Mucosa of rectum (tissue), 2 donors: ENCODE measurements at regions not wholly inside any gene's neighbourhood (a gene's known extent, or its start where the extent isn't known, plus 50 kb on each side); places are given as distances from the start of the nearest gene placed in this dataset.

ENCODE experiments used
- H3K27ac ChIP-seq, 2 donors: one replicate each; pipeline ENCODE4 v1.7.0; 2013; ENCODE audit warnings: inconsistent platforms in 2 of 2, low read depth in 2 of 2, low read length in 2 of 2
- H3K27me3 ChIP-seq, 2 donors: one replicate each; pipeline ENCODE4 v1.7.0; 2013; ENCODE audit warnings: low read length in 2 of 2; ENCODE audit not compliant: control insufficient read depth in 2 of 2, insufficient read depth in 2 of 2
- H3K36me3 ChIP-seq, 2 donors: one replicate each; pipeline ENCODE4 v1.7.0; 2013; ENCODE audit warnings: low read length in 2 of 2; ENCODE audit not compliant: control insufficient read depth in 2 of 2, insufficient read depth in 2 of 2
- H3K4me1 ChIP-seq, 2 donors: one replicate each; pipeline ENCODE4 v1.7.0; 2013; ENCODE audit warnings: low read length in 2 of 2, mild to moderate bottlenecking in 1 of 2; ENCODE audit not compliant: control insufficient read depth in 2 of 2, insufficient read depth in 2 of 2
- H3K4me3 ChIP-seq, 2 donors: one replicate each; pipeline ENCODE4 v1.7.0; 2013; ENCODE audit warnings: low read length in 2 of 2
- H3K9ac ChIP-seq, 2 donors: one replicate each; pipeline ENCODE4 v1.7.0; 2013; ENCODE audit warnings: low read length in 2 of 2, low read depth in 1 of 2, mild to moderate bottlenecking in 1 of 2
- H3K9me3 ChIP-seq, 2 donors: one replicate each; pipeline ENCODE4 v1.7.0; 2013; ENCODE audit warnings: low read length in 2 of 2; ENCODE audit not compliant: control insufficient read depth in 2 of 2
- donor health status: healthy.
- donor health status: Normal muscosa, but diverticular disease.

DNA sequence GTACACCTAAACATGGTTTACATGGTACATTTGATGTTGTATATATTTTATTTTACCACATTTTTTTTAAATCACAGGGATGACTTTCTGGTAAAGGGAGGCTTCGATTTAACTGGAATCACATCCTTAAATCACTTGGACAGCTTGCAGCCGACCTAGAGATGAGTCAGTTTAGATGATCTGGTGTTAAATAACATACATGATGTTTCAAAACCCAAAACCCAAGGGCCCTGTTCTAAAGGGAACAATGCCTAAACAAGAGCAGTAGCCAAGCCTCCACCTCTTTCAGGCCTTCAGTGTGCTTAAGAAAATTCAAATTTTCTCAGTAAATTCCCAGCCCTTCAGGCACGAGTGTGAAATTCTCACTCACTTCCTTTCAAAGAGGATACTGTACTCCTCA lies 108.8 kb downstream of the WT1 start:
- no peaks in the 10 kb centered on the region for H3K36me3 ChIP-seq
- no peak overlapping the region for H3K9ac ChIP-seq
- no peak overlapping the region for H3K4me3 ChIP-seq
- peaks cover 4 to 8% of the 10 kb centered on the region in 2 donors for H3K27me3 ChIP-seq
- H3K27ac ChIP-seq: no peak overlapping the region
- no peaks in the 10 kb centered on the region for H3K4me1 ChIP-seq
- no peaks in the 10 kb centered on the region for H3K9me3 ChIP-seq

DNA sequence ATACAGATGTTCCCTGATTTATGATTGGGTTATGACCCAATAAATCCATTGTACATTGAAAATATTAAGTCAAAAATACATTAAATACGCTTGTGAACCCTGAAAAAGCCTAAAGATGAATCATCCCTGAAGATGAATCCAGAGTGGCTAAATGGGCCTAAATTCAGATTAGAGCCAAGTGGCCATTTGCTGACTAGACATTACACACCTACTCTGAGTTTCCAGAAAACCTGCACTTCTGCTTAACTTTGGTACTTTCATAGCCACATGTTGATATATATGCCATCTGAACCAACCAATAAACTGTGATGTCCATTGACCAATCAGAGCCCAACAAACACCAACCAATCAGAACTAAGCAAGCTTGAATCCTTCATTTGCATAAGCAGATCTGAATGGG lies 106.9 kb downstream of the WT1 start:
- no peak overlapping the region for H3K9ac ChIP-seq
- H3K9me3 ChIP-seq: no peaks in the 10 kb centered on the region
- no peak overlapping the region for H3K4me3 ChIP-seq
- H3K27me3 ChIP-seq: peaks cover 0 to 3% of the 10 kb centered on the region in 2 donors
- H3K27ac ChIP-seq: no peak overlapping the region
- H3K4me1 ChIP-seq: peaks cover 5 to 6% of the 10 kb centered on the region in 2 donors
- H3K36me3 ChIP-seq: no peaks in the 10 kb centered on the region

DNA sequence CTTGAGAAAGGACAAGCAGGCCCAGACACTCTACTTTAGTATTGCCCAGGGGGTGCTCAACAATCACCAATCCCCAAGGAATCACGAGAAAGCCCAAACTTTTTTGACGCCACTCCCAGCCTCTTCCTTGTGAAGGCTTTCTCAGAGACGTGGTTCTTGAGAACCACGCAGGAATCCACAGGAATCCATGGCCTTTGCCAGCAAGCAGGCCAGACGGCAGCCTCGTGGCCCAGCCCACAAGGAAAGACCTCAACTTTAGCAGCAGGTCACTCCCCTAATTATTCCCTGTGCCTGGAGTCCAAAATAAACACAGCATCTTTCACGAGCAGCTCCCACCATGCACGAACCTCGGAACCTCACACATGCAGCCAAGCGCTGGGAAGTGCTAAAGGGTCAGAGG lies 104.2 kb downstream of the WT1 start:
- Histone ChIP-seq H3K4me1 (peaks cover 5 to 6% of the 10 kb centered on the region in 2 donors), H3K36me3 (no peaks in the 10 kb centered on the region), H3K9ac (no peak overlapping the region), H3K27ac (no peak overlapping the region), H3K27me3 (peaks cover 0 to 3% of the 10 kb centered on the region in 2 donors), H3K9me3 (no peaks in the 10 kb centered on the region), H3K4me3 (no peak overlapping the region)

DNA sequence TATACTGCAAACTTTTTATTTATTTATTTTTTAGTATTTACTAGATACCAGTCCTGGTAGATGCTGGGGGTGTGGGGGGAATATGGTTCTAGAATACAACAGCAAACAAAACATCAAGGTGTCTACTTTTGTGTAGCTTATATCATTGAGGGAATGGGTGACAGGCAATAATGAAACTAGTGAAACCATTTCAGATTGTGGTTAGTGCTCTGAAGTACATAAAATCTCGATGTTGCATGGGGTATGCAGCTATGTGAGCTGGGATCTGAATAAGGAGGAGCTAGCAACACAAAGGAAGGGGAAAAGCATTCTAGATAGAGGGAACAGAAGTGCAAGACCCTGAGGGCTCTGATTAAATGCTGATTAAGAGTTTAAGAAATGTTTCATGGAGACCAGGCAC lies 103.5 kb downstream of the WT1 start:
- Histone ChIP-seq H3K27me3 (peaks cover 0 to 3% of the 10 kb centered on the region in 2 donors), H3K27ac (no peak overlapping the region), H3K36me3 (no peaks in the 10 kb centered on the region), H3K9ac (no peak overlapping the region), H3K4me3 (no peak overlapping the region), H3K9me3 (no peaks in the 10 kb centered on the region), H3K4me1 (peaks cover 5 to 6% of the 10 kb centered on the region in 2 donors)

DNA sequence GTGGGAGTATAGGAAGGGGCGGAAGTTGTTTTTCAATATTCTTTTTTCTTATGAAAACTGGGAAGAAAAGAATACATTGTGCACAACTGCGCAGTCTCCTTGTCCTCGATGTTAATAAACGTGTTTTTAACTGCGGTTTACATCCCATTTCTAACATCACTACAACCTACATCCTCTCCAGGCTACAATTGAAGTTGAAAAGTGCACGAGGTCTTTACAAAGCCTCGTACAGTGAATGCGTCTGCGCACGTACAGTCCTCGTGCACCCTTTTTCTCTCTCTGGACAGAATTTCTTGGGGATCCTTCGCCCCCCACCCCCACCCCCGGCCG lies 102.4 kb downstream of the WT1 start:
- Histone ChIP-seq H3K4me3 (peak overlapping the region; percentile 65 to 67), H3K27me3 (peaks cover 0 to 3% of the 10 kb centered on the region in 2 donors), H3K4me1 (peaks cover 5 to 6% of the 10 kb centered on the region in 2 donors), H3K9me3 (no peaks in the 10 kb centered on the region), H3K36me3 (no peaks in the 10 kb centered on the region), H3K27ac (no peak overlapping the region), H3K9ac (no peak overlapping the region)

DNA sequence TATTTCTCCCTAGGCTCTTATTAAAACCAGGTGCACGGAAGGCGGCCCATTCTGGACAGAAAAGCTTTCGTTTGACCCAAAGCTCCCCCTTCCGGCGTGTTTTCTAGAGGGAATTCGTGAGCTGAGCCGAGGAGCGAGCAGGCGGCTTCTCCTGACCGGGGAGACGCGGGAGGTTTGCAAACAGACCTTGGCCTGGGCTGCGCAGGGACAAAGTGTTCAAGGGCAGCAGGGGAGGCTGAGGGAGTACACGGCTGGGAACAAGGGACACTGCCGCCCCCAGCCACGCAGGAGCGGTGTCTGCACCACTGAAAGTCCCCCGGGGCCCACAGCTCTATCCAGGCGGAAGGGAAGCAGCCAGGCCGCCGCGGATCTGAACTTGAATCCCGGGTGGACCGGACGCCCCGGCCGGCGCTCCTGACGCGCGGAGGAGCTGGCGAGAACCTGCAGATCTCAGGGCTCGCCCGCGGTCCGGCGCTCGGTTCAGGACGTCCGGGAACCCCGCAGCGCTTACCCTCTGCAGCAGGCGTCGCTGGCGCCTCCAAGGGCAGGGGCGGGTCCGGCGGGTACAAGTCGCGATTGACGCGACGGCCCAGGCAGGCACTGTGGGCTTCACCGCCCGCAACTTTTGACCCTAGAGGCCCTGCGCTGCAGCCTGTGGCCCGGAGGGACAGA lies 101.9 kb downstream of the WT1 start:
- Histone ChIP-seq H3K4me3 (peak overlapping the region; percentile 65 to 67), H3K9ac (peak overlapping the region in 1 of 2 donors; percentile 44), H3K36me3 (no peaks in the 10 kb centered on the region), H3K27ac (no peak overlapping the region), H3K9me3 (no peaks in the 10 kb centered on the region), H3K27me3 (peaks cover 0 to 3% of the 10 kb centered on the region in 2 donors), H3K4me1 (peaks cover 5 to 6% of the 10 kb centered on the region in 2 donors)

DNA sequence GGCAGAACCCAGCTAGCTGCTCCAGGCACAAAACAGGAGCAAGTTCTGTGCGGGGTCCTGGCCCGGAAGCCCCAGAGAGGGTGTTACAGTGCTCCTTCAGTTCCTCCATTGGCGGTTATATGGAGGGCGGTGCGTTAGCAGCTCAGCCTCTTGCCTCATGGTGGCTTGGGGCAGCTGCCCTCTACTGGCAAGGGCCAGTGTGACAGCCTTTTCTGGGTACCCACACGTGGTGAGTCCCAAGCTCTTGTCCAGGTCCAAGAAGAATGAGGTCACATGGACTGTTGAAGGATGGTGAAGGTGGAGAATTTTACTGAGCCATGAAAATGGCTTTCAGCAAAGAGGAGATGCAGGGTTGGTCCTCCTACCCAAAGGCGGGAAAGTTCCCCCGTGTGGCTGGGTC lies 100.5 kb downstream of the WT1 start:
- no peaks in the 10 kb centered on the region for H3K9me3 ChIP-seq
- H3K36me3 ChIP-seq: no peaks in the 10 kb centered on the region
- peaks cover 5 to 6% of the 10 kb centered on the region in 2 donors for H3K4me1 ChIP-seq
- peaks cover 0 to 3% of the 10 kb centered on the region in 2 donors for H3K27me3 ChIP-seq
- H3K9ac ChIP-seq: no peak overlapping the region
- H3K4me3 ChIP-seq: no peak overlapping the region
- H3K27ac ChIP-seq: no peak overlapping the region
